Activated T-cell treated with anti-CD3 and anti-CD28 coated beads, Interleukin-2, amount 50 U/mL, for 4 hours (primary cell): ENCODE measurements at regions not wholly inside any gene's neighbourhood (a gene's known extent, or its start where the extent isn't known, plus 50 kb on each side); places are given as distances from the start of the nearest gene placed in this dataset.

Experiments
- ATAC-seq, 2 donors: fragments of 200-7000 bp; cut with Tn5 transposase; one replicate each; pipeline ENCODE4 v1.10.0; 2021
- DNase-seq: peaks from one replicate; pipeline ENCODE4 v3.0.0-alpha.2; 2020
- H3K27me3 Mint-ChIP-seq: one replicate; pipeline ENCODE4 v1.8.0; 2021; ENCODE audit warnings: low read depth, mixed read lengths
- H3K36me3 Mint-ChIP-seq: one replicate; pipeline ENCODE4 v1.8.0; 2022; ENCODE audit warnings: mixed read lengths; ENCODE audit not compliant: insufficient read depth
- H3K4me1 Mint-ChIP-seq: one replicate; pipeline ENCODE4 v1.8.0; 2021; ENCODE audit warnings: low read depth, mixed read lengths
- H3K4me3 Mint-ChIP-seq: one replicate; pipeline ENCODE4 v1.8.0; 2021; ENCODE audit warnings: mild to moderate bottlenecking, moderate library complexity, mixed read lengths
- H3K9me3 Mint-ChIP-seq: one replicate; pipeline ENCODE4 v1.8.0; 2021; ENCODE audit warnings: mixed read lengths

- no peak overlapping the region for H3K4me3 Mint-ChIP-seq
- no peak for DNase-seq
- H3K4me1 Mint-ChIP-seq = no peaks in the 10 kb centered on the region
- no peaks in the 10 kb centered on the region for H3K27me3 Mint-ChIP-seq
- H3K36me3 Mint-ChIP-seq = no peaks in the 10 kb centered on the region
- H3K9me3 Mint-ChIP-seq = peaks cover 24% of the 10 kb centered on the region
- no peak for ATAC-seq
Observed at GRCh38 chr20:17029698-17030097, 197.1 kb upstream of the PCSK2 start.

- Mint-ChIP-seq H3K36me3 (no peaks in the 10 kb centered on the region), H3K9me3 (no peaks in the 10 kb centered on the region), H3K4me1 (no peaks in the 10 kb centered on the region), H3K4me3 (no peak overlapping the region), H3K27me3 (no peaks in the 10 kb centered on the region)
- ATAC-seq (no peak), DNase-seq (no peak)
Observed at GRCh38 chr20:17036541-17036940, 190.3 kb upstream of the PCSK2 start.

GRCh38 chr20:17042122-17042521 is 184.7 kb upstream of the PCSK2 start:
- no peak for DNase-seq
- no peaks in the 10 kb centered on the region for H3K27me3 Mint-ChIP-seq
- H3K4me1 Mint-ChIP-seq = no peaks in the 10 kb centered on the region
- ATAC-seq = no peak
- H3K9me3 Mint-ChIP-seq = no peaks in the 10 kb centered on the region
- no peaks in the 10 kb centered on the region for H3K36me3 Mint-ChIP-seq
- no peak overlapping the region for H3K4me3 Mint-ChIP-seq

GRCh38 chr20:17043323-17043722 is 183.5 kb upstream of the PCSK2 start:
- no peaks in the 10 kb centered on the region for H3K36me3 Mint-ChIP-seq
- peaks cover 3% of the 10 kb centered on the region for H3K9me3 Mint-ChIP-seq
- H3K4me3 Mint-ChIP-seq = no peak overlapping the region
- no peaks in the 10 kb centered on the region for H3K4me1 Mint-ChIP-seq
- DNase-seq (no peak), ATAC-seq (no peak)
- H3K27me3 Mint-ChIP-seq = no peaks in the 10 kb centered on the region

GRCh38 chr20:17044891-17045290 is 181.9 kb upstream of the PCSK2 start:
- H3K4me3 Mint-ChIP-seq = no peak overlapping the region
- no peaks in the 10 kb centered on the region for H3K27me3 Mint-ChIP-seq
- ATAC-seq (no peak), DNase-seq (no peak)
- H3K9me3 Mint-ChIP-seq = peaks cover 3% of the 10 kb centered on the region
- H3K36me3 Mint-ChIP-seq = no peaks in the 10 kb centered on the region
- H3K4me1 Mint-ChIP-seq = no peaks in the 10 kb centered on the region

- Mint-ChIP-seq H3K4me1 (no peaks in the 10 kb centered on the region), H3K27me3 (no peaks in the 10 kb centered on the region), H3K36me3 (no peaks in the 10 kb centered on the region), H3K4me3 (no peak overlapping the region), H3K9me3 (peaks cover 7% of the 10 kb centered on the region)
- DNase-seq = no peak
- no peak for ATAC-seq
Observed at GRCh38 chr20:17059465-17059864, 167.4 kb upstream of the PCSK2 start.

- Mint-ChIP-seq H3K4me3 (no peak overlapping the region), H3K36me3 (no peaks in the 10 kb centered on the region), H3K9me3 (peaks cover 8% of the 10 kb centered on the region), H3K27me3 (no peaks in the 10 kb centered on the region), H3K4me1 (no peaks in the 10 kb centered on the region)
- ATAC-seq (no peak), DNase-seq (no peak)
Observed at GRCh38 chr20:17061715-17062114, 165.1 kb upstream of the PCSK2 start.

GRCh38 chr20:17062712-17063111 is 164.1 kb upstream of the PCSK2 start:
- Mint-ChIP-seq H3K27me3 (no peaks in the 10 kb centered on the region), H3K36me3 (no peaks in the 10 kb centered on the region)

GRCh38 chr20:17066902-17067301 is 159.9 kb upstream of the PCSK2 start:
- Mint-ChIP-seq H3K27me3 (no peaks in the 10 kb centered on the region), H3K9me3 (peaks cover 12% of the 10 kb centered on the region), H3K36me3 (no peaks in the 10 kb centered on the region), H3K4me1 (no peaks in the 10 kb centered on the region), H3K4me3 (no peak overlapping the region)
- ATAC-seq (no peak), DNase-seq (no peak)

More at GRCh38 chr20:17062712-17063111, 164.1 kb upstream of the PCSK2 start:
- ATAC-seq (no peak), DNase-seq (no peak)
- H3K4me3 Mint-ChIP-seq = no peak overlapping the region
- no peaks in the 10 kb centered on the region for H3K4me1 Mint-ChIP-seq
- peaks cover 6% of the 10 kb centered on the region for H3K9me3 Mint-ChIP-seq

- Mint-ChIP-seq H3K4me3 (no peak overlapping the region), H3K4me1 (no peaks in the 10 kb centered on the region), H3K9me3 (peaks cover 18% of the 10 kb centered on the region), H3K27me3 (no peaks in the 10 kb centered on the region), H3K36me3 (no peaks in the 10 kb centered on the region)
- no peak for DNase-seq
- no peak for ATAC-seq
Observed at GRCh38 chr20:17068084-17068711, 158.6 kb upstream of the PCSK2 start.

GRCh38 chr20:17077030-17077429 is 149.8 kb upstream of the PCSK2 start:
- no peak for ATAC-seq
- H3K27me3 Mint-ChIP-seq = no peaks in the 10 kb centered on the region
- no peaks in the 10 kb centered on the region for H3K4me1 Mint-ChIP-seq
- DNase-seq = no peak
- no peak overlapping the region for H3K4me3 Mint-ChIP-seq
- peaks cover 16% of the 10 kb centered on the region for H3K9me3 Mint-ChIP-seq
- no peaks in the 10 kb centered on the region for H3K36me3 Mint-ChIP-seq

GRCh38 chr20:17083738-17084137 is 143.1 kb upstream of the PCSK2 start:
- no peaks in the 10 kb centered on the region for H3K27me3 Mint-ChIP-seq
- DNase-seq = no peak

GRCh38 chr20:17084909-17085308 is 141.9 kb upstream of the PCSK2 start:
- DNase-seq = no peak
- H3K27me3 Mint-ChIP-seq = no peaks in the 10 kb centered on the region
- H3K36me3 Mint-ChIP-seq = no peaks in the 10 kb centered on the region
- no peak for ATAC-seq
- peaks cover 8% of the 10 kb centered on the region for H3K9me3 Mint-ChIP-seq
- H3K4me3 Mint-ChIP-seq = no peak overlapping the region
- H3K4me1 Mint-ChIP-seq = no peaks in the 10 kb centered on the region

More at GRCh38 chr20:17083738-17084137, 143.1 kb upstream of the PCSK2 start:
- no peak overlapping the region for H3K4me3 Mint-ChIP-seq
- no peaks in the 10 kb centered on the region for H3K36me3 Mint-ChIP-seq
- ATAC-seq = no peak
- H3K4me1 Mint-ChIP-seq = no peaks in the 10 kb centered on the region
- peaks cover 8% of the 10 kb centered on the region for H3K9me3 Mint-ChIP-seq

- no peaks in the 10 kb centered on the region for H3K4me1 Mint-ChIP-seq
- no peak for ATAC-seq
- no peaks in the 10 kb centered on the region for H3K9me3 Mint-ChIP-seq
- H3K36me3 Mint-ChIP-seq = no peaks in the 10 kb centered on the region
- H3K27me3 Mint-ChIP-seq = peaks cover 5% of the 10 kb centered on the region
- H3K4me3 Mint-ChIP-seq = no peak overlapping the region
- no peak for DNase-seq
Observed at GRCh38 chr20:17093782-17094181, 133.1 kb upstream of the PCSK2 start.

GRCh38 chr20:17097603-17098002 is 129.2 kb upstream of the PCSK2 start:
- DNase-seq = no peak
- Mint-ChIP-seq H3K36me3 (no peaks in the 10 kb centered on the region), H3K27me3 (peaks cover 5% of the 10 kb centered on the region), H3K9me3 (no peaks in the 10 kb centered on the region), H3K4me1 (no peaks in the 10 kb centered on the region), H3K4me3 (no peak overlapping the region)
- no peak for ATAC-seq

GRCh38 chr20:17100506-17100905 is 126.3 kb upstream of the PCSK2 start:
- DNase-seq (no peak), ATAC-seq (no peak)
- no peaks in the 10 kb centered on the region for H3K9me3 Mint-ChIP-seq
- H3K36me3 Mint-ChIP-seq = no peaks in the 10 kb centered on the region
- peaks cover 5% of the 10 kb centered on the region for H3K27me3 Mint-ChIP-seq
- no peak overlapping the region for H3K4me3 Mint-ChIP-seq
- no peaks in the 10 kb centered on the region for H3K4me1 Mint-ChIP-seq
